Esophagus squamous epithelium (tissue), 5 donors: ENCODE measurements at regions not wholly inside any gene's neighbourhood (a gene's known extent, or its start where the extent isn't known, plus 50 kb on each side); places are given as distances from the start of the nearest gene placed in this dataset.

Experiments
- DNase-seq: peaks from one replicate; lab custom pipeline; 2025; lab: John Stamatoyannopoulos, UW
- H3K27ac ChIP-seq, 4 donors: fragments of 200-600 bp; sonication (generic); one replicate each; pipeline ENCODE4 v1.5.1; 2016 to 2019; ENCODE audit warnings: mild to moderate bottlenecking in 1 of 4
- H3K27me3 ChIP-seq, 4 donors: fragments of 200-600 bp; sonication (generic); 1 replicate in 3 of 4; 2 replicates in 1 of 4; pipeline versions ENCODE4 v1.5.1 to v1.6.0; 2017 to 2021; ENCODE audit warnings: antibody characterized with exemption in 1 of 4
- H3K36me3 ChIP-seq, 3 donors: fragments of 200-600 bp; sonication (generic); one replicate each; pipeline ENCODE4 v1.5.1; 2016 to 2019
- H3K4me1 ChIP-seq, 3 donors: fragments of 200-600 bp; sonication (generic); one replicate each; pipeline ENCODE4 v1.5.1; 2017 to 2019
- H3K4me3 ChIP-seq, 4 donors: fragments of 200-600 bp; sonication (generic); 1 replicate in 3 of 4; 2 replicates in 1 of 4; pipeline ENCODE4 v1.5.1; 2016 to 2019; ENCODE audit warnings: mild to moderate bottlenecking in 2 of 4, moderate library complexity in 1 of 4
- H3K9me3 ChIP-seq, 3 donors: fragments of 200-600 bp; sonication (generic); one replicate each; pipeline ENCODE4 v1.5.1; 2016 to 2019
- POLR2A ChIP-seq, 4 donors: fragments of 450-650 bp; IDR thresholded peaks; one replicate each; pipeline ENCODE4 v1.6.1; 2017; ENCODE audit warnings: antibody characterized with exemption in 4 of 4, mild to moderate bottlenecking in 4 of 4, moderate library complexity in 3 of 4
- WGBS, 2 donors: methylation state at CpG; one replicate each; pipeline ENCODE4 v1.1.5; 2018; 5-methylcytosine and 5-hydroxymethylcytosine counted together
- intact Hi-C: fragments of 100-400 bp; cut with DNase I; formaldehyde crosslinking; loops from one replicate; pipeline ENCODE4 v1.15.0; 2022
- TF ChIP-seq, protein P1 (sequence below), 6 experiments: fragments of 450-650 bp in 4 of 6; fragments of 200-600 bp in 2 of 6; sonication (generic) in 2 of 6; IDR thresholded peaks; one replicate each; pipeline ENCODE4 v1.5.1; 2016 to 2019; ENCODE audit warnings: antibody characterized with exemption in 6 of 6, mild to moderate bottlenecking in 4 of 6, moderate library complexity in 4 of 6
- donor health status: DM: yes; HTN: yes; CAD: no.

DNA sequence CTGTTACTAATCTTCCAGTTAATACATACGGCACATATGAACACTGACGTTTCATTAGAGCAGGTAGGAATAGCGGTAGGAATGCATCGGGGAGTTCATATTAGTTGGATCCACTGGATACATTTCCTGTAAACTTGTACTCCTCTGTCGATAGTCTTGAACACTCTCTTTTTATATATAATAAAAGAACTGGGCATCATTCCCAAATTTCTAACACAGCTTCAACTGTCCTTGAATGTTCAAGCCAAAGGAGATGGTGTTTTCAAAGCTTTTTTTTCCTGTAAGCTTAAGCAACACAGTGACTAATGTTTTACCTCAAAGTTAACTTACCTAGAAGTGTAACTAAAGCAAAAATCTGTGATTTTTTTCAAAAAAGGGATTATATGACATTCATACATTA is 195.3 kb downstream of the UTRN start:
- H3K4me3 ChIP-seq: no peak overlapping the region
- peaks cover 0 to 56% (median 3%) of the 10 kb centered on the region in 3 donors for H3K36me3 ChIP-seq
- H3K9me3 ChIP-seq: no peaks in the 10 kb centered on the region
- H3K27me3 ChIP-seq: no peaks in the 10 kb centered on the region
- intact Hi-C loops: loop anchor here (5.0 kb wide), 1 partner anchor 373 kb away; no protein-coding TSS in a partner anchor
- no peak overlapping the region for H3K27ac ChIP-seq
- no peaks in the 10 kb centered on the region for H3K4me1 ChIP-seq
- TF ChIP-seq POLR2A (IDR thresholded peaks at IDR 0.05): no peak
- TF ChIP-seq, protein P1, sequence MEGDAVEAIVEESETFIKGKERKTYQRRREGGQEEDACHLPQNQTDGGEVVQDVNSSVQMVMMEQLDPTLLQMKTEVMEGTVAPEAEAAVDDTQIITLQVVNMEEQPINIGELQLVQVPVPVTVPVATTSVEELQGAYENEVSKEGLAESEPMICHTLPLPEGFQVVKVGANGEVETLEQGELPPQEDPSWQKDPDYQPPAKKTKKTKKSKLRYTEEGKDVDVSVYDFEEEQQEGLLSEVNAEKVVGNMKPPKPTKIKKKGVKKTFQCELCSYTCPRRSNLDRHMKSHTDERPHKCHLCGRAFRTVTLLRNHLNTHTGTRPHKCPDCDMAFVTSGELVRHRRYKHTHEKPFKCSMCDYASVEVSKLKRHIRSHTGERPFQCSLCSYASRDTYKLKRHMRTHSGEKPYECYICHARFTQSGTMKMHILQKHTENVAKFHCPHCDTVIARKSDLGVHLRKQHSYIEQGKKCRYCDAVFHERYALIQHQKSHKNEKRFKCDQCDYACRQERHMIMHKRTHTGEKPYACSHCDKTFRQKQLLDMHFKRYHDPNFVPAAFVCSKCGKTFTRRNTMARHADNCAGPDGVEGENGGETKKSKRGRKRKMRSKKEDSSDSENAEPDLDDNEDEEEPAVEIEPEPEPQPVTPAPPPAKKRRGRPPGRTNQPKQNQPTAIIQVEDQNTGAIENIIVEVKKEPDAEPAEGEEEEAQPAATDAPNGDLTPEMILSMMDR (IDR thresholded peaks at IDR 0.05): no peak
- 18 to 52% methylated on average over 5 of the region's 5 CpGs for WGBS, 2 donors
- no peak for DNase-seq

DNA sequence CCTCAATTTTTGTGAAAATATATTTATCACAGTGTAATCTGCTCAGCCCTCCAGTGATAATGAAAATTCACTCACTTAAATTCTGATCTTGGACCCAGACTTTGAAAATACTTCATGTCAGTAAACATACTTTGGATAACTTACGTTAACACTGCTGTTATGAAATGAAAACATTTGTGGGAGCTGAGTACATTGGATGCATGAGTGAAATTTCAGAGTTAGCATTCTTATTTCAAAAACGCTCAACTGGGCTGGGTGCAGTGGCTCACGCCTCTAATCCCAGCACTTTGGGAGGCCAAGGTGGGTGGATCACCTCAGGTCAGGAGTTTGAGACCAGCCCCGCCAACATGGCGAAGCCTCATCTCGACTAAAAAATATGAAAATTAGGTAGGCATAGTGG is 196.4 kb downstream of the UTRN start:
- Histone ChIP-seq H3K36me3 (peaks cover 3 to 56% (median 8%) of the 10 kb centered on the region in 3 donors), H3K4me3 (no peak overlapping the region), H3K9me3 (no peaks in the 10 kb centered on the region), H3K4me1 (no peaks in the 10 kb centered on the region), H3K27ac (no peak overlapping the region), H3K27me3 (no peaks in the 10 kb centered on the region)
- no peak for DNase-seq
- intact Hi-C loops: loop anchor here (5.0 kb wide), 1 partner anchor 374 kb away; no protein-coding TSS in a partner anchor
- TF ChIP-seq, protein P1 (IDR thresholded peaks at IDR 0.05): no peak
- no peak for TF ChIP-seq POLR2A (IDR thresholded peaks at IDR 0.05)
- 69 to 74% methylated on average over 5 to 6 of the region's 6 CpGs for WGBS, 2 donors

DNA sequence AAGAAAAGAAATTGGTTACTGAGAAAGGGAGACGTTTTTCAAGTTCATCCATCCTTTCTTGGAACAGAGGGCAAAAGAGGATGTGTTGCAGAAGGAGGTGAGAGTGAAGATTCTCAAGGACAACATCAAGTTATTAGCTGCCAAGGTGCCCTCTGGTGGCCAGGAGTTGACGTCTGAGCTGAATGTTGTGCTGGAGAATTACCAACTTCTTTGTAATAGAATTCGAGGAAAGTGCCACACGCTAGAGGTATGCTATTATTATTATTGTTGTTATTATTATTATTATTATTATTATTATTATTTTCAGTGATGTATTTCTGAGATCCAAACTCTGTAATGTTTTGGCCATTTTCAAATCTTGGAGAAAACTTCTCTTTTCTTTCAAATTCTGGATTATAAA is 197.0 kb downstream of the UTRN start:
- TF ChIP-seq, protein P1 (IDR thresholded peaks at IDR 0.05): peak in 5 of 6 experiments; percentile 62 to 70 (median 69)
- TF ChIP-seq POLR2A (IDR thresholded peaks at IDR 0.05): no peak
- DNase-seq: no peak
- Histone ChIP-seq H3K27me3 (no peaks in the 10 kb centered on the region), H3K4me1 (no peaks in the 10 kb centered on the region), H3K27ac (no peak overlapping the region), H3K36me3 (peaks cover 3 to 56% (median 10%) of the 10 kb centered on the region in 3 donors), H3K4me3 (no peak overlapping the region), H3K9me3 (no peaks in the 10 kb centered on the region)
- intact Hi-C loops: loop anchor here (5.0 kb wide), 1 partner anchor 375 kb away; no protein-coding TSS in a partner anchor
- WGBS, 2 donors: 4 to 7% methylated on average over 4 of the region's 4 CpGs

DNA sequence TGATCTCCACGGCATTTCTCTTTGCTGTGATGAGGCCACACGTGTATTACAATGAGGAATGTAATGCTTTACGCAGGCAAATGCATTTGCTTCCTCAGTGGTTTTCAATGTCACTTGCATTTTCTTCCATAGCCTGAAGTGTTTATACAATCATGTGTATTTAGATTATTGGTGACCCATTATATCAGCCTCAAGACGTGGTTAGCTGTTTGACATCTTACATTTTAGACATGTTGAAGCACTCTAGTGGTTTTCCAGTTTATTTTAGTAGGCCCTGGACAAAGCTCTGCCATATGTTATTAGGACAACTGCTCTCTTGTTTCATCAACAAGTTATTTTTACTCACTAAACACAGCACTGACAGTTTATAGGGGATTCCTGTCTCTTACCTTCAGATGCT is 200.4 kb downstream of the UTRN start:
- Histone ChIP-seq H3K27ac (no peak overlapping the region), H3K4me3 (no peak overlapping the region), H3K4me1 (no peaks in the 10 kb centered on the region), H3K9me3 (no peaks in the 10 kb centered on the region), H3K36me3 (peaks cover 8 to 74% (median 28%) of the 10 kb centered on the region in 3 donors), H3K27me3 (no peaks in the 10 kb centered on the region)
- no peak for DNase-seq
- intact Hi-C loops: no loop called here
- TF ChIP-seq, protein P1 (IDR thresholded peaks at IDR 0.05): no peak
- TF ChIP-seq POLR2A (IDR thresholded peaks at IDR 0.05): no peak
- 80 to 93% methylated on average over 4 of the region's 4 CpGs for WGBS, 2 donors

DNA sequence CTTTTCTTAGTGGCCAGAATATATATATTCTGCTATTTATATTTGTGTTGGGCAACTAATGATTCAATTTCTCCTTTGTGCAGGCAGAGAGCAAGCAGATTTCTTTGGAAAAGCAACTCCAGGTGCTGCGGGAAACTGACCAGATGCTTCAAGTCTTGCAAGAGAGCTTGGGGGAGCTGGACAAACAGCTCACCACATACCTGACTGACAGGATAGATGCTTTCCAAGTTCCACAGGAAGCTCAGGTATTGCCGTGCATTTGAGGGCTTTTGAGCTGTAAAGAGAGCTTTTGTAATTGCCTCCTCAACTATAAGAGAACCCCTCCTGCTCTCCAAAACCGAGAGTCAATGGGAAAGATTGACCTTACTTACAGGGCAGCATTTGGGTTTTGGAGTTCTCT is 203.5 kb downstream of the UTRN start:
- Histone ChIP-seq H3K27ac (no peak overlapping the region), H3K4me1 (peaks cover 0 to 12% (median 4%) of the 10 kb centered on the region in 3 donors), H3K9me3 (no peaks in the 10 kb centered on the region), H3K27me3 (no peaks in the 10 kb centered on the region), H3K36me3 (peaks cover 20 to 91% (median 28%) of the 10 kb centered on the region in 3 donors), H3K4me3 (no peak overlapping the region)
- WGBS, 2 donors: 86 to 100% methylated on average over 2 to 3 of the region's 3 CpGs
- TF ChIP-seq, protein P1 (IDR thresholded peaks at IDR 0.05): no peak
- TF ChIP-seq POLR2A (IDR thresholded peaks at IDR 0.05): no peak
- no peak for DNase-seq
- intact Hi-C loops: no loop called here
